GM19324 (cell line): ENCODE measurements at regions not wholly inside any gene's neighbourhood (a gene's known extent, or its start where the extent isn't known, plus 50 kb on each side); places are given as distances from the start of the nearest gene placed in this dataset.

Experiments
- ATAC-seq: cut with Tn5 transposase; IDR thresholded peaks from one replicate; pipeline ENCODE4 v1.9.1; 2021; ENCODE audit warnings: mild to moderate bottlenecking, moderate library complexity; ENCODE audit not compliant: unreplicated experiment, low FRiP score

DNA sequence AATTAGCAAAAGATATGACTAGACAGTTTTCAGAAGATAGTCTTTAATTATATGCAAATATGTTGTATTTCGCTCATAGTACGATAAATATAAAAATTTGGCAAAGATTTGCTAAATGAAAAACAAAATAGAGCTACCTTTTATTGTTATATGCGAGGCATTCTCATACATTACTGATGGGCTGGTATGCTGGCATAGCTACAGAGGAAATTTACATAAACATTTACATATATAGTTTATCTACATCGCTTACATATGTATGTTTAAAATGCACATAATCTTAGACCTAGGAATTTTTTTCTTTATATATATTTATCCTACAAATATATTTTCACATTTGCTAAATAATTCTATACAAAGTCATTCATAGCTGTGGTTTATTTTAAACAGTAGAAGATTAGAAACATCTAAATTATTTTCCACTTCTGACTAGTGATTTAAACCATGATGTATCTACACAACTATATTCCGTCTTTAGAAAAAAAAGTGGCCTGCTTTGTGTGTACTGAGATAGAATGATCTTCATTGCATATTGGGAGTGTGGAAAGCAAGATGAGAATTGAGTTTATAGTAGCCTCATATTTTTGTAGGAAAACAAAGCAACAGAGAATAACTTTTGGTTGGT is 1345.0 kb upstream of the SLC10A2 start:
- ATAC-seq, result no peak

- no peak for ATAC-seq
Measured at GRCh38 chr13:104408733-104409132, 1342.5 kb upstream of the SLC10A2 start.

DNA sequence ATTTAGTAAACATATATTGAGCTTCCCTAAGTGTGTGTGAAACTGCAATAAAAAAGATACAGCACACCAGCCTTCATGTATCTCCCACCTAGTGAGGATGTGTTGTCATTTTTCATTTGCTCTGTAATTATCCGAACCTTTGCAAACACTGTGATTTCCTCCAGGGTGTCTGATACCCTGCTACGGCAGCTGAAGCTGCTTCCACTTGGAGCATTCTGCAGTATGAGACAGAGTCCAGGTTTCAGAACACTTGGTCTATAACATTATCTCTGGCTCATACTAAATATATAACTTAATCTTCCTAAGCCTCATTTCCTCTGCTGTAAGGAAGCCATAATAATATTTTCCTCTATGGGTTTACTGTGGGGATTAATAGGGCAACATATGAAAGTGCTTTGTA is 1338.1 kb upstream of the SLC10A2 start:
- ATAC-seq, result no peak

DNA sequence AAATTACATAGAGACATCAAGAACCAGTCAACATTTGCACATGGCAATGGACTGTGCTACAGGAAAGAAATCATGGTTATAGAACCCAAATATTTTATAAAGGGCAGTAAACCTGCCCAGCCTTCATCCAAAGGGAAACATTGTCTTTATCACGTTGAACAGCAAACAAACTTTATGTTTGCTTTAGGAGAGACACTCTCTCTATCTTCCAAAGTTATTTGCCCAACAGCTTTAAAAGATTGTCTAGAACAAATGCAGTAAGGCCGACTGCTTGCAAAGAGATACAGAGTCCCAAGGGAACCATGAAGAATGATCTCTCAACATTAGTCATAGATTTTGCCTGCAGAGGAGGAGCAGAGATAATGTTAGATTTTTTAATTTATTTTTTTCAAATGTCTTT is 1323.5 kb upstream of the SLC10A2 start:
- no peak for ATAC-seq

GRCh38 chr13:104387510-104387909 is 1321.3 kb upstream of the SLC10A2 start:
- no peak for ATAC-seq

DNA sequence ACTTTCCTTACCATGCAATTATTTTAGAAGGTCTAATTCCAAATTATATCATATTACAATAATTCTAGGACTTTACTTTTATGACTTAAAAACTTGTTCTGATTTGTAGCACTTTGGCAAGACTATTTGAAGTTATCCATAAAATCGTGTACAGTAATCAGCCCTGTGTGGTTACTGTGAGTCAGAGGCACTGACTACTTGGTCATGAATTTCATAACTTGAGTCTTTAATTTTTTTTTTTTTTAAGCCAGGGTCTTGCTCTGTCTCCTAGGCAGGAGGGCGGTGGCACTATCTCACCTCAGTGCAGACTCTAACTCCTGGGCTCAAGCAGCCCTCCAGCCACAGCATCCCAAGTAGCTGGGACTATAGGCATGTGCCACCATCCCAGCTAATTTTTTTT is 1319.2 kb upstream of the SLC10A2 start:
- no peak for ATAC-seq

DNA sequence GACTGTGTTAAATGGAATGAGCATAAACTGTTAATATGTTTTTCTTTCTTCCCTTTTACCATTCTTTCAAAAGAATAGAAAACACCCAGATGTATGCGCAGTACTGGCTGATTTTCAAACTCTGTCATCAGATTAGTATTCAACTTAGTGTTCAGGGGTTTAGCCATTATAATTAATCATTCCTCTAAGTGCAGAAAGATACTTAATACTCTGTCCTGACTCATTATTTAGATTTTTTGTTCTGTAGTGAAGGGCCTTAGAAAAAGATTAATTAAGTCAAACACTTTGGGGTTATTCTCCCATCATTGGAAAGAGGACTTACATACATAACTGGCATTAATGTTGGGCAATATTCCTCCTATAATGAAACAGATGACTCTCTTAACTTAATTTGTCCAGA is 1316.7 kb upstream of the SLC10A2 start:
- no peak for ATAC-seq

GRCh38 chr13:104376588-104376987 is 1310.4 kb upstream of the SLC10A2 start:
- ATAC-seq, result no peak

DNA sequence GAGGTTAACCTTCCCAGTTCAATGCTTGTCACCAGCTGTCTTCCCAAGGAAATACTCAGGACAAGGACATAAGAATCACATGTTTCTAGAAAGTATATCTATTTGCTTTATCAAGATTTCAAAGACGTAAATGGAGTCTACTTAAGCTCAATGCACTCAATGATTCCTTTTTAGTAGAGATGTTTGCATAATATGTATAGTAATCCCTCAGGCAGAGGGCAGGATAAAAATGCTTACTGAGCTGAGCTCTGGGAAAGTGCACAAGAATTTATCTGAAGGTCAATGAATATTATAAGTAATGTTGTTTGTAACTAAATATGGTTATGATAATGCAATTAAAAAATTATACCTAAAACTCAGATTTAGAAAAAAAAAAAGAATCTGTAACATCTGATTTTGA is 1309.4 kb upstream of the SLC10A2 start:
- ATAC-seq, result no peak

DNA sequence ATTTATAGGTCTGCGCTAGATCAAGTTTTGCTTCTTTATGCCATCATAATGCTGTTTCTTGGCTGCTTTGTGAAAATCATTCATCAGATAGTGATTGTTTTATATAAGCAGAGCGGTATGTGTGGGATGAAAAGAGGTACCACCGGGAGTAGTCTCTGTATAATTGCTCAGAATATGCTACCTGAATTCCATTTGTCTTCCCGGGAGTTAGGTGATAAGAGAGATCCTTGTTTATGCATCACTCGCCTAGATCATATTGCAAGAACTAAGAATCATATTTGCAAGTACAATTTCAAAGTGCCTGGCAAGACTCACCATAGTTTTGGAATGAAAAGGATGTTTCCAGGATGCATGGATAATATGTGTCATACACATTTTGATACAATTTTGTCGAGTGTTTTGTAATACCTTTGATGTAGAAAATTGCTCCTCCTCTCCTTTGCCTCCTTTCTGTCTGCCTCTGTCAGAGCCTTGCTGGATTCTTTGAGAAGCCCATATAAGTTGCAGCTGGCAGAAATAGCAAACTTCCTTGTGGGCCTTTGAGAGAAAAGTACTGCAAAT is 1306.0 kb upstream of the SLC10A2 start:
- ATAC-seq, result no peak

DNA sequence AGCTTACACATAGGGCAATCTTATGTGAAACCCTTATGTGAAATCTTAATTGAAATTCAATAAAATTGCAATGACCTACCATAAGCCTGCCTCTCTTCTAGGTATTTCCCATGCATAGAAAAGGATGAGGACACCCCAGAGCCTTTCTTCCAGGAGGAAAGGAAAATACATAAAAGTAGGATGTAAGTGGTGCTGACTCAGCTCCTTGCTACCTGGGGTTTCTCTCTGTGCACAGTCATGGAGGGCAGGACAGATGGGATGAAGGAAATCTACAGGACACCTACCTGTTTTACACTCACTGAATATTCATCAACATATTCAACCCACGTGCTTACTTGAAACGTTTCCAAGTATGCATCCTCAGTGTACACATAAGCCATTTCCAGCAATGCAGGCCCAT is 1299.2 kb upstream of the SLC10A2 start:
- no peak for ATAC-seq

GRCh38 chr13:104357672-104358354 is 1291.6 kb upstream of the SLC10A2 start:
- no peak for ATAC-seq

DNA sequence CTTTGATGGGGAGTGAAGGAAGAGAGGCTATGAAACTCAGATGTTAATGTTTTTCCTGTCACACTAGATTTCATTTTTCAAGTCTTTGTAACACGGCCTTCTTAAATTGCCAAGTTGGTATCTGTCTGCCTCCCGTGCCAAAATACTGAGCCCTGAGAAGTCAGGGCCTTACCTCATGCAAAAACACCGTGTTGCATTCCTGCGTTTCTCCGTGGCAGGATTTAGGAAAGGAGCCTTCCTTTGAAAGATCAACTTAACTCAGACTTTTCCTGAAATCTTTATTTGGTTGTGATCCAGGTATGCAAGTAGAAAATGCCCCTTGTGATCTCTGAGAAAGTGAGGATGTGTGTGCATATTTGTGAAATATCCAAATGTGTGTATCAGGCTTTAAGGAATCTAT is 1291.0 kb upstream of the SLC10A2 start:
- ATAC-seq, result no peak

GRCh38 chr13:104355041-104355670 is 1288.9 kb upstream of the SLC10A2 start:
- no peak for ATAC-seq

- ATAC-seq, result no peak
Measured at GRCh38 chr13:104327211-104327610, 1261.0 kb upstream of the SLC10A2 start.

- no peak for ATAC-seq
Measured at GRCh38 chr13:104326523-104326922, 1260.3 kb upstream of the SLC10A2 start.

DNA sequence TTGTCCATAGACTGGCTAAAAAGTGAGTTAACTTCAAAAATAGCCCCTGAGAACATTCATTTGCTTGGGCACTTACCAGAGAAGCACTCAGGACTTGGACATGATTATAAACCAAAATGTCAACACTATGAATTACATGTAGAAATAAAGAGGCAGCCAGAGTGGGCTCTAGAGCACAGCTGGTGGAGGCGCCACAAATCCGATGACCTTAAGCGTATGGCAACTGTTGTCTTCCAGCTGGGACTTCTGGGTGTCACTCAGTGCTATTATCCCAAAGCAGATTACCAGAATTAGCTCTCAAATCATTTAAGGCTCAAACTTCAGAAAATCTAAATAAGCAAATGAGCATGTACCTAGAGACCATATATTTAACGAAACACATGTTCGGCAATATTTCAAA is 1255.5 kb upstream of the SLC10A2 start:
- ATAC-seq, result no peak

DNA sequence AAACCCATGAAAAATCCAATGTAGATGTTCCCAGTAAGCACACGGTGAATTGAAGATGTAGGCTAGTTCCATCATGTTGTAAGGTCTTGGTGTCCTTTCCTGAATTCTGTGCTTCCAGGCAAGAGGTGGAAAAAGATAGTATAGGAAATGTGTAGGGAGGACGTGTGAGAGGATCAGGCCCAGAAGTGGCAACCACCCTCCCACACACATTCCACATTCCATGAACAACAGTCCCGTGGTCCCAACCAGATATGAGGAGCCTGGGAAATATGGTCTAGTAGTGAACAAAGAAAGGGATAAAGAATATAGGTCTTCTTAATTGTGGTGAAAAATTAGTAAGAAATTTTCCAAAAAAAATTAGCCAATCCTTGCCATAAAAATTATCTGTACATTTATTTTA is 1254.2 kb upstream of the SLC10A2 start:
- no peak for ATAC-seq

GRCh38 chr13:104318121-104318520 is 1251.9 kb upstream of the SLC10A2 start:
- no peak for ATAC-seq

GRCh38 chr13:104315606-104316005 is 1249.4 kb upstream of the SLC10A2 start:
- no peak for ATAC-seq

DNA sequence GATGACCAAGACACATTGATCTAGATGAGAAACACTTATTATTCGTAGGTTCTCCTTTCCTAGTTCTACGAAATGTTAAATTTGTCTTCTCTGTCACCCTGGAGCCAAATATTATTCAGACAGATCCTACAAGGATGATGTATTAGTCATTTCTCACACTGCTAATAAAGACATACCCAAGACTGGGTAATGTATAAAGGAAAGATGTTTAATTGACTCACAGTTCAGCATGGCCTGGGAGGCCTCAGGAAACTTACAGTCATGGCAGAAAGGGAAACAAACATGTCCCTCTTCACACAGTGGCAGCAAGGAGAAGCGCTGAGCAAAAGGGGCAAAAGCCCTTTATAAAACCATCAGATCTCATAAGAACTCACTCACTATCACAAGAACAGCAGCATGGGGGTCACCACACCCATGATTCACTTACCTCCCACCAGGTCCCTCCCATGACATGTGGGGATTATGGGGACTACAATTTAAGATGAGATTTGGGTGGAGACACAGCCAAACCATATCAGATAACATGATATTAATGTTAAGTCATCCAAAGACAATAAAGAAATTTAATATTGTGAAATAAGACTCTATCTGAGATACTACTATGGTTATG is 1248.8 kb upstream of the SLC10A2 start:
- ATAC-seq, result no peak
